SK-N-MC (cell line): ENCODE measurements at regions not wholly inside any gene's neighbourhood (a gene's known extent, or its start where the extent isn't known, plus 50 kb on each side); places are given as distances from the start of the nearest gene placed in this dataset.
"Not testable (repeated sequence)": the region's sequence is repeated elsewhere in the genome, so short reads cannot be mapped to it uniquely, and the experiment has no call there.

ENCODE experiments used
- EZH2 ChIP-seq: fragments of 200-600 bp; sonication (generic); IDR thresholded peaks from one replicate; pipeline ENCODE4 v1.6.1; 2017; ENCODE audit warnings: antibody characterized with exemption
- FOXP2 ChIP-seq: optimal IDR thresholded peaks from 2 replicates; pipeline ENCODE3; 2011; ENCODE audit warnings: mild to moderate bottlenecking, moderate library complexity; ENCODE audit not compliant: insufficient read depth; ENCODE audit errors: extremely low read length, control extremely low read depth
- POLR2AphosphoS5 ChIP-seq: IDR thresholded peaks from 2 replicates; pipeline ENCODE4 v1.6.1; 2012; ENCODE audit warnings: mild to moderate bottlenecking, low read depth, low read length, borderline replicate concordance

GRCh38 chrX:1702557-1702956 is 87.7 kb downstream of the ASMT start:
- TF ChIP-seq EZH2, POLR2AphosphoS5, FOXP2: not testable (repeated sequence)
